ENCODE measurements at regions not wholly inside any gene's neighbourhood (a gene's known extent, or its start where the extent isn't known, plus 50 kb on each side); places are given as distances from the start of the nearest gene placed in this dataset.

- TF ChIP-seq CTCF (IDR thresholded peaks at IDR 0.05) (no peak), POLR2A (IDR thresholded peaks at IDR 0.05; ENCODE audit: low read depth) (no peak), POLR2AphosphoS5 (IDR thresholded peaks at IDR 0.05) (no peak)
Observed at GRCh38 chr1:213685992-213686582, 301.7 kb upstream of the PROX1 start.
